ENCODE measurements at regions not wholly inside any gene's neighbourhood (a gene's known extent, or its start where the extent isn't known, plus 50 kb on each side); places are given as distances from the start of the nearest gene placed in this dataset.

GRCh38 chr7:35581605-35582210 is 113.2 kb downstream of the HERPUD2 start:
- Histone ChIP-seq H3K4me1 (no peaks in the 10 kb centered on the region), H3K9me3 (no peaks in the 10 kb centered on the region), H3K4me3 (no peak overlapping the region), H3K27me3 (ENCODE audit: low read depth) (no peaks in the 10 kb centered on the region), H3K36me3 (replicated peaks) (no peaks in the 10 kb centered on the region)
- no peak for DNase-seq (ENCODE audit: low spot score in 2 of 2)
- in situ Hi-C loops (cut with MboI; ENCODE audit: low sequenced_read_pairs) = no loop called here

GRCh38 chr7:35576031-35576573 is 118.8 kb downstream of the HERPUD2 start:
- Histone ChIP-seq H3K9me3 (no peaks in the 10 kb centered on the region), H3K27me3 (ENCODE audit: low read depth) (no peaks in the 10 kb centered on the region), H3K4me3 (no peak overlapping the region), H3K36me3 (replicated peaks) (no peaks in the 10 kb centered on the region), H3K4me1 (no peaks in the 10 kb centered on the region)
- DNase-seq (ENCODE audit: low spot score in 2 of 2) = no peak
- in situ Hi-C loops (cut with MboI; ENCODE audit: low sequenced_read_pairs) = no loop called here

GRCh38 chr7:35571611-35572240 is 123.2 kb downstream of the HERPUD2 start:
- in situ Hi-C loops (cut with MboI; ENCODE audit: low sequenced_read_pairs) = no loop called here
- no peak for DNase-seq (ENCODE audit: low spot score in 2 of 2)
- H3K9me3 ChIP-seq = no peaks in the 10 kb centered on the region

GRCh38 chr7:35570937-35571336 is 124.0 kb downstream of the HERPUD2 start:
- no peaks in the 10 kb centered on the region; the same call in 1 of the 2 replicates for H3K27me3 ChIP-seq (ENCODE audit: low read depth)
- in situ Hi-C loops (cut with MboI; ENCODE audit: low sequenced_read_pairs) = no loop called here

More at GRCh38 chr7:35571611-35572240, 123.2 kb downstream of the HERPUD2 start:
- no peaks in the 10 kb centered on the region for H3K36me3 ChIP-seq (replicated peaks)
- H3K4me3 ChIP-seq = no peak overlapping the region
- no peaks in the 10 kb centered on the region for H3K27me3 ChIP-seq (ENCODE audit: low read depth)
- no peaks in the 10 kb centered on the region for H3K4me1 ChIP-seq

GRCh38 chr7:35565927-35566326 is 129.0 kb downstream of the HERPUD2 start:
- H3K9me3 ChIP-seq = no peaks in the 10 kb centered on the region
- no peak overlapping the region for H3K4me3 ChIP-seq
- in situ Hi-C loops (cut with MboI; ENCODE audit: low sequenced_read_pairs) = no loop called here
- no peaks in the 10 kb centered on the region for H3K36me3 ChIP-seq (replicated peaks)
- H3K27me3 ChIP-seq (ENCODE audit: low read depth) = peaks cover 5% of the 10 kb centered on the region; the same call in 1 of the 2 replicates
- H3K4me1 ChIP-seq = no peaks in the 10 kb centered on the region
- no peak for DNase-seq (ENCODE audit: low spot score in 2 of 2)

More at GRCh38 chr7:35570937-35571336, 124.0 kb downstream of the HERPUD2 start:
- H3K9me3 ChIP-seq = no peaks in the 10 kb centered on the region
- H3K36me3 ChIP-seq (replicated peaks) = no peaks in the 10 kb centered on the region
- no peaks in the 10 kb centered on the region for H3K4me1 ChIP-seq
- DNase-seq (ENCODE audit: low spot score in 2 of 2) = no peak
- H3K4me3 ChIP-seq = no peak overlapping the region

- H3K27me3 ChIP-seq (ENCODE audit: low read depth) = peaks cover 5% of the 10 kb centered on the region
- H3K4me1 ChIP-seq = no peaks in the 10 kb centered on the region
- H3K4me3 ChIP-seq = no peak overlapping the region
- in situ Hi-C loops (cut with MboI; ENCODE audit: low sequenced_read_pairs) = no loop called here
- no peaks in the 10 kb centered on the region for H3K36me3 ChIP-seq (replicated peaks)
- no peaks in the 10 kb centered on the region for H3K9me3 ChIP-seq
- DNase-seq (ENCODE audit: low spot score in 2 of 2) = no peak
Observed at GRCh38 chr7:35558841-35559240, 136.1 kb downstream of the HERPUD2 start.

GRCh38 chr7:35556515-35557471 is 138.1 kb downstream of the HERPUD2 start:
- no peaks in the 10 kb centered on the region for H3K4me1 ChIP-seq
- in situ Hi-C loops (cut with MboI; ENCODE audit: low sequenced_read_pairs) = no loop called here
- no peaks in the 10 kb centered on the region for H3K36me3 ChIP-seq (replicated peaks)
- H3K4me3 ChIP-seq = no peak overlapping the region
- peaks cover 5% of the 10 kb centered on the region for H3K27me3 ChIP-seq (ENCODE audit: low read depth)
- no peaks in the 10 kb centered on the region for H3K9me3 ChIP-seq
- DNase-seq (ENCODE audit: low spot score in 2 of 2) = no peak

- Histone ChIP-seq H3K9me3 (no peaks in the 10 kb centered on the region), H3K36me3 (replicated peaks) (no peaks in the 10 kb centered on the region), H3K4me1 (no peaks in the 10 kb centered on the region), H3K4me3 (no peak overlapping the region), H3K27me3 (ENCODE audit: low read depth) (no peaks in the 10 kb centered on the region; the same call in none of the 2 replicates)
- in situ Hi-C loops (cut with MboI; ENCODE audit: low sequenced_read_pairs) = no loop called here
- no peak for DNase-seq (ENCODE audit: low spot score in 2 of 2)
Observed at GRCh38 chr7:35555934-35556333, 139.0 kb downstream of the HERPUD2 start.

GRCh38 chr7:35555386-35555785 is 139.5 kb downstream of the HERPUD2 start:
- in situ Hi-C loops (cut with MboI; ENCODE audit: low sequenced_read_pairs) = no loop called here
- no peak for DNase-seq (ENCODE audit: low spot score in 2 of 2)
- no peaks in the 10 kb centered on the region for H3K36me3 ChIP-seq (replicated peaks)
- no peaks in the 10 kb centered on the region for H3K4me1 ChIP-seq
- H3K4me3 ChIP-seq = no peak overlapping the region
- H3K27me3 ChIP-seq (ENCODE audit: low read depth) = no peaks in the 10 kb centered on the region; the same call in none of the 2 replicates
- H3K9me3 ChIP-seq = no peaks in the 10 kb centered on the region

GRCh38 chr7:35553519-35553918 is 141.4 kb downstream of the HERPUD2 start:
- Histone ChIP-seq H3K36me3 (replicated peaks) (no peaks in the 10 kb centered on the region), H3K27me3 (ENCODE audit: low read depth) (no peaks in the 10 kb centered on the region; the same call in none of the 2 replicates), H3K9me3 (no peaks in the 10 kb centered on the region), H3K4me3 (no peak overlapping the region), H3K4me1 (no peaks in the 10 kb centered on the region)
- in situ Hi-C loops (cut with MboI; ENCODE audit: low sequenced_read_pairs) = no loop called here
- no peak for DNase-seq (ENCODE audit: low spot score in 2 of 2)

- H3K4me1 ChIP-seq = no peaks in the 10 kb centered on the region
- H3K36me3 ChIP-seq (replicated peaks) = no peaks in the 10 kb centered on the region
- in situ Hi-C loops (cut with MboI; ENCODE audit: low sequenced_read_pairs) = no loop called here
- H3K27me3 ChIP-seq (ENCODE audit: low read depth) = no peaks in the 10 kb centered on the region; the same call in none of the 2 replicates
- no peak overlapping the region for H3K4me3 ChIP-seq
- no peaks in the 10 kb centered on the region for H3K9me3 ChIP-seq
- no peak for DNase-seq (ENCODE audit: low spot score in 2 of 2)
Observed at GRCh38 chr7:35552691-35553090, 142.2 kb downstream of the HERPUD2 start.

GRCh38 chr7:35551321-35552081 is 143.4 kb downstream of the HERPUD2 start:
- no peaks in the 10 kb centered on the region for H3K36me3 ChIP-seq (replicated peaks)
- no peak overlapping the region for H3K4me3 ChIP-seq
- in situ Hi-C loops (cut with MboI; ENCODE audit: low sequenced_read_pairs) = no loop called here
- no peaks in the 10 kb centered on the region for H3K4me1 ChIP-seq
- no peaks in the 10 kb centered on the region; the same call in none of the 2 replicates for H3K27me3 ChIP-seq (ENCODE audit: low read depth)
- H3K9me3 ChIP-seq = no peaks in the 10 kb centered on the region
- no peak for DNase-seq (ENCODE audit: low spot score in 2 of 2)

GRCh38 chr7:35550831-35551230 is 144.1 kb downstream of the HERPUD2 start:
- DNase-seq (ENCODE audit: low spot score in 2 of 2) = no peak
- H3K36me3 ChIP-seq (replicated peaks) = no peaks in the 10 kb centered on the region
- H3K9me3 ChIP-seq = no peaks in the 10 kb centered on the region
- no peaks in the 10 kb centered on the region for H3K4me1 ChIP-seq
- in situ Hi-C loops (cut with MboI; ENCODE audit: low sequenced_read_pairs) = no loop called here
- H3K27me3 ChIP-seq (ENCODE audit: low read depth) = peaks cover 1% of the 10 kb centered on the region
- no peak overlapping the region for H3K4me3 ChIP-seq

Measured in HAP-1 (cell line).